ENCODE measurements at regions not wholly inside any gene's neighbourhood (a gene's known extent, or its start where the extent isn't known, plus 50 kb on each side); places are given as distances from the start of the nearest gene placed in this dataset.
A peak's percentile ranks its signal among the peaks of the same experiment; 100 is the strongest.

DNA sequence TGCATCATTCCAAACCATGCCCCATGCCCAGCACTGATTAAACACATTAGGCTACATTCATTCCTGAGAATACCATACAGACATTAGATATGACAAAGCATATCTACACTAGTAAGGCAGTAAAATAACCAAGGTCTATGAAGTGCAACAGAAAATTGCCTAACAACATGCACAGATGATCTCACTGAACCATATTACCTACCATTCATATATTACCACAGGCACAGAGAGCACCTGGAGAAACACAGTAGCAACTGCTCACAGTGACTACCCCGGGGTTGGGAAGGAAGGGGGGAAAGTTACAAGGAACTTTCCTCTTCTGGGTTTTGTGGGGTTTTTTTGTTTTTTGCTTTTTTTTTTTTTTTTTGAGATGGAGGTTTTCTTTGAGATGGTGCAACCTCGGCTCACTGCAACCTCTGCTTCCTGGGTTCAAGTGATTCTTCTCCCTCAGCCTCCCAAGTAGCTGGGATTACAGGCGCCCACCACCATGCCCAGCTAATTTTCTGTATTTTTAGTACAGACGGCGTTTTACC, 669.6 kb downstream of the UQCRFS1 start:
- H2BK120ac ChIP-seq (ENCODE audit: low read depth, low read length, poor library complexity, severe bottlenecking): no peak overlapping the region
- H3K14ac ChIP-seq (ENCODE audit: insufficient read depth, low read length): no peak overlapping the region
- H3K36me3 Mint-ChIP-seq (ENCODE audit: insufficient read depth in 1 of 3, low read depth in 3 of 3): peaks cover 0 to 1% (median 0%) of the 10 kb centered on the region in 3 experiments; a peak in 1 of 7 replicates
- peaks cover 4% of the 10 kb centered on the region; the same call in 1 of the 2 replicates for H3K4me1 ChIP-seq (ENCODE audit: insufficient read depth, low read length)
- peaks cover 4 to 7% of the 10 kb centered on the region in 2 experiments for H3K4me1 Mint-ChIP-seq
- H3K18ac ChIP-seq (ENCODE audit: insufficient read length, low read depth, low read length): no peak overlapping the region
- no peak overlapping the region for H2AK5ac ChIP-seq (ENCODE audit: insufficient read length, low read length)
- H3K4ac ChIP-seq (ENCODE audit: low read depth, low read length): no peak overlapping the region
- peaks cover 0 to under 1% of the 10 kb centered on the region in 2 experiments; a peak in 2 of 5 replicates for H3K9me3 Mint-ChIP-seq
- no peak overlapping the region for H2BK15ac ChIP-seq (ENCODE audit: low read depth, low read length)
- H3K4me2 ChIP-seq (ENCODE audit: insufficient read depth, insufficient read length, low read length): no peak overlapping the region
- no peak overlapping the region for H3K27ac ChIP-seq (ENCODE audit: insufficient read length, low read depth, low read length)
- no peak for DNase-seq
- no peak overlapping the region for H4K91ac ChIP-seq (ENCODE audit: insufficient read length, low read depth, low read length)
- TF ChIP-seq, protein P1, sequence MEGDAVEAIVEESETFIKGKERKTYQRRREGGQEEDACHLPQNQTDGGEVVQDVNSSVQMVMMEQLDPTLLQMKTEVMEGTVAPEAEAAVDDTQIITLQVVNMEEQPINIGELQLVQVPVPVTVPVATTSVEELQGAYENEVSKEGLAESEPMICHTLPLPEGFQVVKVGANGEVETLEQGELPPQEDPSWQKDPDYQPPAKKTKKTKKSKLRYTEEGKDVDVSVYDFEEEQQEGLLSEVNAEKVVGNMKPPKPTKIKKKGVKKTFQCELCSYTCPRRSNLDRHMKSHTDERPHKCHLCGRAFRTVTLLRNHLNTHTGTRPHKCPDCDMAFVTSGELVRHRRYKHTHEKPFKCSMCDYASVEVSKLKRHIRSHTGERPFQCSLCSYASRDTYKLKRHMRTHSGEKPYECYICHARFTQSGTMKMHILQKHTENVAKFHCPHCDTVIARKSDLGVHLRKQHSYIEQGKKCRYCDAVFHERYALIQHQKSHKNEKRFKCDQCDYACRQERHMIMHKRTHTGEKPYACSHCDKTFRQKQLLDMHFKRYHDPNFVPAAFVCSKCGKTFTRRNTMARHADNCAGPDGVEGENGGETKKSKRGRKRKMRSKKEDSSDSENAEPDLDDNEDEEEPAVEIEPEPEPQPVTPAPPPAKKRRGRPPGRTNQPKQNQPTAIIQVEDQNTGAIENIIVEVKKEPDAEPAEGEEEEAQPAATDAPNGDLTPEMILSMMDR (conservative IDR thresholded peaks at IDR 0.05): no peak
- no peak overlapping the region for H3T11ph ChIP-seq (ENCODE audit: low read length)
- H3K27ac Mint-ChIP-seq: peak overlapping the region in 1 of 3 experiments; percentile 21; a peak in 1 of 7 replicates
- no peak overlapping the region for H3K4me3 Mint-ChIP-seq
- H4K5ac ChIP-seq (ENCODE audit: insufficient read length, low read depth, low read length): no peak overlapping the region
- WGBS (ENCODE audit: extremely low coverage, insufficient read length, low lambda C conversion rate): no CpG with 5 or more reads among the region's 5 CpGs
- H4K20me1 ChIP-seq (ENCODE audit: control insufficient read depth, insufficient read depth, insufficient read length): no peaks in the 10 kb centered on the region
- H2AFZ ChIP-seq (ENCODE audit: low read length): no peak overlapping the region
- no peaks in the 10 kb centered on the region for H3K27me3 ChIP-seq (ENCODE audit: insufficient read depth, low read length)
- H3K9ac ChIP-seq (ENCODE audit: extremely low read depth, insufficient read length, low read length): no peak overlapping the region
- no peaks in the 10 kb centered on the region for H3K79me2 ChIP-seq (ENCODE audit: insufficient read depth, low read length)
- H3K23me2 ChIP-seq (ENCODE audit: insufficient read length, low read depth, low read length, poor library complexity, severe bottlenecking): no peaks in the 10 kb centered on the region
- H3K23ac ChIP-seq (ENCODE audit: insufficient read length, low read depth, low read length): no peak overlapping the region
- H2BK12ac ChIP-seq (ENCODE audit: insufficient read length, low read depth, low read length): no peak overlapping the region
- no peak overlapping the region for H3K56ac ChIP-seq (ENCODE audit: insufficient read length, low read depth, low read length)
- no peak overlapping the region for H2BK20ac ChIP-seq (ENCODE audit: low read depth, low read length, poor library complexity, severe bottlenecking)
- H2BK5ac ChIP-seq (ENCODE audit: insufficient read length, low read length): no peak overlapping the region
- H3K9me3 ChIP-seq (ENCODE audit: control insufficient read depth, low read depth, low read length): no peaks in the 10 kb centered on the region
- H4K8ac ChIP-seq (replicated peaks; ENCODE audit: insufficient read length, low read depth, low read length): no peak overlapping the region
- no peaks in the 10 kb centered on the region for H3K27me3 Mint-ChIP-seq (ENCODE audit: low read depth)
- no peaks in the 10 kb centered on the region for H3K79me1 ChIP-seq (ENCODE audit: insufficient read depth, low read depth, low read length, poor library complexity, severe bottlenecking)
